Fibroblast of pulmonary artery (primary cell): ENCODE measurements at regions not wholly inside any gene's neighbourhood (a gene's known extent, or its start where the extent isn't known, plus 50 kb on each side); places are given as distances from the start of the nearest gene placed in this dataset.
A peak's percentile ranks its signal among the peaks of the same experiment; 100 is the strongest.

Source experiments
- DNase-seq: peaks from one replicate; pipeline ENCODE4 v3.0.0-alpha.2; 2010; ENCODE audit warnings: low read depth
- H3K4me3 ChIP-seq: replicated peaks from 2 replicates; pipeline ENCODE4 v1.5.1; 2011; ENCODE audit warnings: low read depth, mild to moderate bottlenecking, control low read depth, low read length, moderate library complexity
- CTCF ChIP-seq: IDR thresholded peaks from 2 replicates; pipeline ENCODE4 v1.5.1; 2011; ENCODE audit warnings: mild to moderate bottlenecking, control low read depth, low read length, inconsistent platforms; ENCODE audit errors: missing control alignments

- TF ChIP-seq CTCF: no peak
- DNase-seq: no peak
- H3K4me3 ChIP-seq: no peak overlapping the region
These were observed 1255.4 kb downstream of the LRFN5 start for GRCh38 chr14:42862114-42862513.

- no peak for DNase-seq
- no peak overlapping the region for H3K4me3 ChIP-seq
- no peak for TF ChIP-seq CTCF
These were observed 1253.7 kb downstream of the LRFN5 start for GRCh38 chr14:42860371-42860770.

- no peak for DNase-seq
- TF ChIP-seq CTCF: no peak
- no peak overlapping the region for H3K4me3 ChIP-seq
These were observed 1249.4 kb downstream of the LRFN5 start for GRCh38 chr14:42856106-42856505.

- no peak for TF ChIP-seq CTCF
- DNase-seq: peak; percentile 31
- H3K4me3 ChIP-seq: no peak overlapping the region
These were observed 1248.4 kb downstream of the LRFN5 start for GRCh38 chr14:42855085-42855484.

GRCh38 chr14:42854061-42854460 is 1247.4 kb downstream of the LRFN5 start:
- no peak for DNase-seq
- H3K4me3 ChIP-seq: no peak overlapping the region
- no peak for TF ChIP-seq CTCF

GRCh38 chr14:42848652-42849051 is 1242.0 kb downstream of the LRFN5 start:
- TF ChIP-seq CTCF: no peak
- DNase-seq: no peak
- no peak overlapping the region for H3K4me3 ChIP-seq

- no peak for TF ChIP-seq CTCF
- DNase-seq: no peak
- H3K4me3 ChIP-seq: no peak overlapping the region
These were observed 1208.1 kb downstream of the LRFN5 start for GRCh38 chr14:42814817-42815216.
